22Rv1 (cell line): ENCODE measurements at regions not wholly inside any gene's neighbourhood (a gene's known extent, or its start where the extent isn't known, plus 50 kb on each side); places are given as distances from the start of the nearest gene placed in this dataset.

ENCODE experiments used
- H3K27ac ChIP-seq: fragments of 450-650 bp; 2 replicates; pipeline ENCODE4 v1.5.1; 2017
- ZFX ChIP-seq: fragments of 450-650 bp; IDR thresholded peaks from 2 replicates; pipeline ENCODE4 v1.6.1; 2017; ENCODE audit warnings: antibody characterized with exemption, borderline replicate concordance
- TF ChIP-seq, protein P1 (sequence below): fragments of 450-650 bp; IDR thresholded peaks from 2 replicates; pipeline ENCODE4 v1.5.1; 2017; ENCODE audit warnings: mild to moderate bottlenecking

DNA sequence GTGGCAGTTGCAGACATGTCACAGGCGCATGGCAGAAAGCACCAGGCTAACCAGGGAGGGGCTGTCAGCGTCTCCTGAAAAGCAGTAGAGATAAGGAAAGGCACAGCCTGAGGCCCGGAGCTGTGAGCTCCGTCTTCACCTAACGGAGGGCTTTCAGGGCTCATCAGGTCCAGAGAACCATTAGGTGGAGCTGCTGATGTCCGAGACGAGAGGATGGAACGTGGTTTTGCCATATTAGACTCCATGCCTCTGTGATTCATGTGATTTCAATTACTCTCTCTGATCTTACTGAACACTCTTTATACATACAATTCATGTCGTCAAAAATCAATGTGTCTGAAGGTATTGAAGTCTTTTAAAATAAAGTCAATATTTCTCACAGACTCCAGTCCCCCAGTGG, 120.3 kb upstream of the RAB6C start:
- H3K27ac ChIP-seq: no peak overlapping the region
- TF ChIP-seq, protein P1, sequence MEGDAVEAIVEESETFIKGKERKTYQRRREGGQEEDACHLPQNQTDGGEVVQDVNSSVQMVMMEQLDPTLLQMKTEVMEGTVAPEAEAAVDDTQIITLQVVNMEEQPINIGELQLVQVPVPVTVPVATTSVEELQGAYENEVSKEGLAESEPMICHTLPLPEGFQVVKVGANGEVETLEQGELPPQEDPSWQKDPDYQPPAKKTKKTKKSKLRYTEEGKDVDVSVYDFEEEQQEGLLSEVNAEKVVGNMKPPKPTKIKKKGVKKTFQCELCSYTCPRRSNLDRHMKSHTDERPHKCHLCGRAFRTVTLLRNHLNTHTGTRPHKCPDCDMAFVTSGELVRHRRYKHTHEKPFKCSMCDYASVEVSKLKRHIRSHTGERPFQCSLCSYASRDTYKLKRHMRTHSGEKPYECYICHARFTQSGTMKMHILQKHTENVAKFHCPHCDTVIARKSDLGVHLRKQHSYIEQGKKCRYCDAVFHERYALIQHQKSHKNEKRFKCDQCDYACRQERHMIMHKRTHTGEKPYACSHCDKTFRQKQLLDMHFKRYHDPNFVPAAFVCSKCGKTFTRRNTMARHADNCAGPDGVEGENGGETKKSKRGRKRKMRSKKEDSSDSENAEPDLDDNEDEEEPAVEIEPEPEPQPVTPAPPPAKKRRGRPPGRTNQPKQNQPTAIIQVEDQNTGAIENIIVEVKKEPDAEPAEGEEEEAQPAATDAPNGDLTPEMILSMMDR: no peak
- no peak for TF ChIP-seq ZFX

DNA sequence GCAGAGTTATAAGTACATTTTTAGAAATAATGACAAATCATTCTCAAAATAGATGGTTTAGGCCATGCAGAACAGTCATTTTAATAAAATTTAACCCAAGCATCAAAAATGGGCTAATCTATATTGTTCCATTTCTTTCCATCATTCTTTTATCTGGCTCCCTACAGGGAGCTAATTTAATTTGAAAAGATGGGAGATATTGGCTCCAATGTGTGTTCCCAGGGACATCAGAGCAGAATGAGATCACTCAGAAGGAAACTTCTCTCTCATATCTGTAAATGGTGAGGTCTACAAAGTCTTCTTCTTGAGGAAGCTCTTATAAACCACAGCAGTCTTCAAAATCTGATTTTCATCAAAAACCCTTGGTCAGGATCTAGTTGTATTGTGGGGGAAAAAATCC, 119.4 kb upstream of the RAB6C start:
- H3K27ac ChIP-seq: no peak overlapping the region
- no peak for TF ChIP-seq ZFX
- TF ChIP-seq, protein P1: no peak

DNA sequence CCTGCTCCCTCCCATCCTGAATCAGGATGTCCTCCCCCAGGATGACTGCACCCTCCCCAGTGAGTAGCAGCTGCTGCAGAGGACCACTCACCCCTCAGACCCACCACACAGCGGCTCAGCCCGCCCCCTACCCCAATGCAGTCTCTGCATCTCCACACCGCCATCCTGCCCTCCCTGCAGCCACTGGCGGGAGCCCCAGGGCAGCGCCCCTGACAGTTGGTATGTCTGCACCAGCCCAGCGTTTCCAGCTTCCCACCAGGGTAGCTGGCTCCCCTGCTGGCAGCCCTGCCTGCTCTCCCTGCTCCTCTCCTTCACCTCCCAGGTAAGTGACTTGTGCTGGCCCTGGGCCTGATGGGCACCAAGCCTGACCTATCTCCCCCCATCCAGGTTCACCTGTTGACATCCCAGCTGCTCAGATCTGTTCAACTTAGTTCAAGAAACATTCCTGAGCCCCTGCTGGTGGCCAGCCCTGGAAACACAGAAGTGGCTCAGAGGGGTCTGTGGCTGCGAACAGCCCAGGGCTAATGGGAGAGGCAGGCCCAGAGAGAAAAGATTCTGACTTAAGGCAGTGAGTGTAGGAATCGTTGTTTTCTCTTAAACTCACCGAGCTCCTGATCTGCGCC, 117.7 kb upstream of the RAB6C start:
- no peak overlapping the region for H3K27ac ChIP-seq
- no peak for TF ChIP-seq ZFX
- TF ChIP-seq, protein P1: no peak

DNA sequence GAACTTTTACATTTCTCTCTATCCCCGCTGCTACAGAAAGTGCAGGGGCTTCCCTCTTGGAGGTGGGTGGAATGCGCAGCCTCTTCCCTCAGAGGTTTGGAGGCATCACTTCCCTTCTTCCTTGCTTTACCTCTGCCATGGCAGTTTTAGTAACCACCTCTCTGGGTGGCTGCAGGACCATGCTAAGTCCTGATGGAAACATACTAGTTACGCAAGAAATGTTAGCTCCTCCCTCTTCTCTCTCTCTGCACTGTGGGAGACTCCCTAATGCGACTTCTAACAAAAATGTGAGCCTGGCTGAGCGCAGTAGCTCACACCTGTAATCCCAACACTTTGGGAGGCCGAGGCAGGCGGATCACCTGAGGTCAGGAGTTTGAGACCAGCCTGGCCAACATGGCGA, 116.8 kb upstream of the RAB6C start:
- TF ChIP-seq ZFX: no peak
- TF ChIP-seq, protein P1: no peak
- no peak overlapping the region for H3K27ac ChIP-seq

DNA sequence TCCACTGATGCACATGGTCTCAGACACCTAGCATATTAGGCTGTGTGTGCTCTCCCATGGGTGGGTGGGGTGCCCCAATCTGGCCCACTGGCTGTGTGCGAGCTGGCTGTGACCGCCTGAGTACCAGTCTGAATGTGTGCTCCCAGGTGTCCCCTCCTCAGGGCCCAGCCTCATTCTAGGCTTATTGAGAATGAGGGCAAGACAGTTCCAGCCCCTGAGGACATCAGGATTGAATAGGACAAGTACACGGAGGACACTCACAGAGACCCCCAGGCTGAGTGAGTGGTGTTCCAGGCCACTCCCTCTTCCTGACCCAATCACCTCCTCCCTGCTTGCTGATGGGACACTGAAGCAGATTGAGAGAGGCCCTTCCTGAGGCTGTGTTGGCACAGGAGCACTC, 116.1 kb upstream of the RAB6C start:
- TF ChIP-seq, protein P1: no peak
- no peak for TF ChIP-seq ZFX
- H3K27ac ChIP-seq: no peak overlapping the region

DNA sequence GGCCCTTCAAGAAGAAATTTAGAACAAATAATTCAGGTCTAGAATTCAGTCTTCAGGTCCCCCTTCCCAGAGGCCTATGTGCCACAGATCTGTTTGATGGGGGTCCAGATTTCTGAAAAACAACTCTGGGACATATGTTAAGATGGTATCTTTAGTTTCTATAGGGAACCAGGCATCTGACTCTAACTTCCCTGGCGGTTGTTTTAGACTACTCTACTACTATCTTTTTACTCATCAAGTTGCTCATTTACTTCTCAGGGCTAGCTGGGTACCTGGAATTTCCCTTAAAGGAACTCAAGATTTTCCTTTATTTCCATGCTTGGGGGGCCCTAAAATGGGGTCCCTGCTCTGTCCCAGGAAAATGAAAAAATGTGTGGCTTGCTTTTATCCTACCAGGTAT, 114.7 kb upstream of the RAB6C start:
- H3K27ac ChIP-seq: no peak overlapping the region
- TF ChIP-seq ZFX: no peak
- TF ChIP-seq, protein P1: no peak

DNA sequence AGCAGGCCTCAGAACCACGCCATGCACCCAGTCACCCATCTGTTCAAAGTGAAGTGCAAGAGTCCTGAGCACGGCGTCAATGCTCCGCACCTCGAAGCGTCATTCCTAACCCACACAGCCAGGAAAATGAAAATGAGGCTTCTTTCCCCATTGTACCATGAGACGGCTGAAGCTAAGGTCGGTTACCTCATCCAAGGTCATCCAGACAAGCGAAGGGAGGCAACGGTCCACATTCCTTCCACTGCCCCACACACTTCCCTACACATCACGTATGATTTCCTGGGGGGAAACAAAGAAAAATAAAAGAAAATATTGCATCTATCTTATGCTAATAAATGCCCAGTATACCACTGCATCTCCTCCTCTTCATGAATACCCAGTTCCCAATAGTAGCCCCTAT, 113.5 kb upstream of the RAB6C start:
- H3K27ac ChIP-seq: no peak overlapping the region
- no peak for TF ChIP-seq ZFX
- TF ChIP-seq, protein P1: no peak
